H1 (cell line): ENCODE measurements at regions not wholly inside any gene's neighbourhood (a gene's known extent, or its start where the extent isn't known, plus 50 kb on each side); places are given as distances from the start of the nearest gene placed in this dataset.

Experiments
- CTCF ChIA-PET: fragments of 300-600 bp; sonication (Branson Sonifier 250); formaldehyde crosslinking; loops from one replicate; lab custom pipeline; 2021; ENCODE audit not compliant: partially characterized antibody; lab: Charles Lee
- POLR2A ChIA-PET: fragments of 300-600 bp; sonication (Branson Sonifier 250); formaldehyde crosslinking; loops from one replicate; lab custom pipeline; 2021; ENCODE audit warnings: inconsistent platforms; ENCODE audit not compliant: partially characterized antibody; lab: Charles Lee
- DNase-seq, 2 experiments: peaks; one replicate each; pipeline versions ENCODE4 v3.0.0 to v3.0.0-alpha.2; 2010 to 2022; ENCODE audit warnings: low spot score in 2 of 2, low read depth in 1 of 2, mixed read lengths in 1 of 2
- FAIRE-seq: peaks from 2 replicates; lab custom pipeline; 2011; peaks lifted over from hg19 to GRCh38; lab: Jason Lieb, UNC
- H2AFZ ChIP-seq: 2 replicates; pipeline ENCODE4 v1.8.1; 2012; ENCODE audit warnings: low read length, inconsistent platforms
- H2AK5ac ChIP-seq: 2 replicates; pipeline ENCODE4 v1.6.1; 2013; ENCODE audit warnings: low read depth, low read length
- H2BK120ac ChIP-seq: replicated peaks from 2 replicates; pipeline ENCODE3; 2013; ENCODE audit warnings: low read depth, low read length, inconsistent platforms
- H2BK12ac ChIP-seq: 2 replicates; pipeline ENCODE4 v1.6.1; 2013; ENCODE audit warnings: low read depth, low read length
- H2BK15ac ChIP-seq: 2 replicates; pipeline ENCODE4 v1.6.1; 2013; ENCODE audit warnings: low read length
- H2BK20ac ChIP-seq: 2 replicates; pipeline ENCODE4 v1.6.1; 2013; ENCODE audit warnings: low read length
- H2BK5ac ChIP-seq: 2 replicates; pipeline ENCODE4 v1.6.1; 2013; ENCODE audit warnings: low read depth, low read length
- H3K14ac ChIP-seq: 2 replicates; pipeline ENCODE4 v1.6.1; 2013; ENCODE audit warnings: inconsistent platforms; ENCODE audit not compliant: insufficient read length
- H3K18ac ChIP-seq: 2 replicates; pipeline ENCODE4 v1.6.1; 2013; ENCODE audit warnings: low read length; ENCODE audit errors: extremely low read depth
- H3K23ac ChIP-seq: 2 replicates; pipeline ENCODE4 v1.6.1; 2013; ENCODE audit warnings: inconsistent platforms; ENCODE audit not compliant: insufficient read length
- H3K23me2 ChIP-seq: 2 replicates; pipeline ENCODE4 v1.6.1; 2013; ENCODE audit warnings: low read depth, low read length
- H3K27ac ChIP-seq: 2 replicates; pipeline ENCODE4 v1.6.1; 2011; ENCODE audit warnings: low read depth, low read length, inconsistent platforms
- H3K27me3 ChIP-seq, 4 experiments: replicated peaks in 1 of 4; 1 replicate in 1 of 4; 2 replicates in 3 of 4; pipeline versions ENCODE4 v1.6.1 to v1.8.1; 2011 to 2013; ENCODE audit warnings: low read length in 3 of 4, mild to moderate bottlenecking in 3 of 4, inconsistent platforms in 2 of 4, mixed read lengths in 2 of 4, moderate library complexity in 1 of 4; ENCODE audit not compliant: control insufficient read depth in 3 of 4, insufficient read depth in 3 of 4; ENCODE audit errors: extremely low read depth in 1 of 4
- H3K36me3 ChIP-seq, 4 experiments: 2 replicates each; pipeline versions ENCODE4 v1.6.1 to v1.8.1; 2011 to 2013; ENCODE audit warnings: mild to moderate bottlenecking in 4 of 4, low read length in 3 of 4, moderate library complexity in 2 of 4, control low read depth in 1 of 4, inconsistent platforms in 1 of 4; ENCODE audit not compliant: insufficient read depth in 4 of 4, control insufficient read depth in 2 of 4
- H3K4ac ChIP-seq: replicated peaks from 2 replicates; pipeline ENCODE3; 2013; ENCODE audit warnings: low read length, low read depth, mixed read lengths, inconsistent platforms; ENCODE audit not compliant: insufficient read length
- H3K4me1 ChIP-seq, 4 experiments: replicated peaks in 1 of 4; 1 replicate in 1 of 4; 2 replicates in 3 of 4; pipeline versions ENCODE4 v1.6.1 to v1.8.1; 2011 to 2013; ENCODE audit warnings: low read length in 3 of 4, inconsistent platforms in 2 of 4, mixed read lengths in 1 of 4; ENCODE audit not compliant: insufficient read depth in 4 of 4, control insufficient read depth in 3 of 4
- H3K4me2 ChIP-seq, 2 experiments: 2 replicates each; pipeline versions ENCODE4 v1.6.1 to v1.8.1; 2011 to 2013; ENCODE audit warnings: low read depth in 2 of 2, low read length in 2 of 2, control low read depth in 1 of 2, inconsistent platforms in 1 of 2, mild to moderate bottlenecking in 1 of 2; ENCODE audit not compliant: insufficient read depth in 1 of 2
- H3K4me3 ChIP-seq, 4 experiments: fragments of 200-600, 300-600 bp in 1 of 4; sonication (generic), shearing (Covaris generic), sonication (Bioruptor Twin) in 1 of 4; 2 replicates each; pipeline versions ENCODE4 v1.5.1 to v1.8.1; 2011 to 2016; ENCODE audit warnings: low read length in 4 of 4, low read depth in 3 of 4, control low read depth in 2 of 4, inconsistent platforms in 2 of 4, mild to moderate bottlenecking in 2 of 4, mixed read lengths in 1 of 4, moderate library complexity in 1 of 4; ENCODE audit not compliant: insufficient read depth in 2 of 4; ENCODE audit errors: extremely low read depth in 1 of 4
- H3K56ac ChIP-seq: replicated peaks from 2 replicates; pipeline ENCODE3; 2013; ENCODE audit warnings: low read depth, mild to moderate bottlenecking, mixed read lengths, low read length, inconsistent platforms; ENCODE audit not compliant: insufficient read length
- H3K79me1 ChIP-seq: 2 replicates; pipeline ENCODE4 v1.6.1; 2013; ENCODE audit warnings: low read depth, low read length, control low read depth
- H3K79me2 ChIP-seq, 2 experiments: 2 replicates each; pipeline versions ENCODE4 v1.6.1 to v1.8.1; 2012 to 2013; ENCODE audit warnings: low read length in 2 of 2, mild to moderate bottlenecking in 2 of 2, inconsistent platforms in 1 of 2; ENCODE audit not compliant: insufficient read depth in 2 of 2, control insufficient read depth in 1 of 2
- H3K9ac ChIP-seq, 4 experiments: replicated peaks in 1 of 4; 1 replicate in 1 of 4; 2 replicates in 3 of 4; pipeline versions ENCODE4 v1.6.1 to v1.8.1; 2011 to 2013; ENCODE audit warnings: low read depth in 3 of 4, low read length in 3 of 4, control low read depth in 2 of 4, mild to moderate bottlenecking in 2 of 4, moderate library complexity in 2 of 4, inconsistent platforms in 1 of 4; ENCODE audit errors: extremely low read depth in 1 of 4
- H3K9me3 ChIP-seq, 2 experiments: 2 replicates each; pipeline versions ENCODE4 v1.6.1 to v1.8.1; 2012 to 2013; ENCODE audit warnings: mild to moderate bottlenecking in 2 of 2, moderate library complexity in 2 of 2, control low read depth in 1 of 2, inconsistent platforms in 1 of 2, low read depth in 1 of 2, low read length in 1 of 2, mixed read lengths in 1 of 2; ENCODE audit not compliant: insufficient read depth in 2 of 2
- H4K20me1 ChIP-seq, 2 experiments: replicated peaks in 1 of 2; 2 replicates each; pipeline versions ENCODE3 to v1.8.1; 2011 to 2013; ENCODE audit warnings: inconsistent platforms in 2 of 2, low read length in 2 of 2, mild to moderate bottlenecking in 1 of 2; ENCODE audit not compliant: insufficient read depth in 2 of 2, control insufficient read depth in 1 of 2
- H4K5ac ChIP-seq: 2 replicates; pipeline ENCODE4 v1.6.1; 2013; ENCODE audit warnings: low read length, low read depth, mixed read lengths, inconsistent platforms; ENCODE audit not compliant: insufficient read length
- H4K8ac ChIP-seq: 2 replicates; pipeline ENCODE4 v1.8.0; 2013; ENCODE audit warnings: mild to moderate bottlenecking, moderate library complexity, low read length, inconsistent platforms; ENCODE audit not compliant: insufficient read depth; ENCODE audit errors: extremely low read depth
- H4K91ac ChIP-seq: replicated peaks from 2 replicates; pipeline ENCODE3; 2013; ENCODE audit warnings: low read length, mixed read lengths, inconsistent platforms; ENCODE audit not compliant: insufficient read length
- BRCA1 ChIP-seq: IDR thresholded peaks from 2 replicates; pipeline ENCODE4 v1.6.1; 2012; ENCODE audit warnings: low read depth, low read length, improper control_type of control experiment
- CBX8 ChIP-seq: fragments of 300-800, 300-1000 bp; sonication (generic); IDR thresholded peaks from 2 replicates; pipeline ENCODE4 v1.7.1; 2016; ENCODE audit warnings: low read depth, low read length, borderline replicate concordance
- CREB1 ChIP-seq: IDR thresholded peaks from 2 replicates; pipeline ENCODE4 v1.6.1; 2012; ENCODE audit warnings: inconsistent platforms
- FOSL1 ChIP-seq: IDR thresholded peaks from 2 replicates; pipeline ENCODE4 v1.6.1; 2011; ENCODE audit warnings: mild to moderate bottlenecking, low read depth, low read length, moderate library complexity; ENCODE audit not compliant: insufficient read depth
- HDAC2 ChIP-seq, 2 experiments: fragments of 300-600 bp in 1 of 2; sonication (generic) in 1 of 2; IDR thresholded peaks; 2 replicates each; pipeline ENCODE4 v1.6.1; 2011 to 2012; ENCODE audit warnings: low read depth in 2 of 2, low read length in 2 of 2, mild to moderate bottlenecking in 2 of 2, moderate library complexity in 2 of 2, borderline replicate concordance in 1 of 2, inconsistent platforms in 1 of 2
- POLR2A ChIP-seq, 2 experiments: IDR thresholded peaks; 1 replicate in 1 of 2; 2 replicates in 1 of 2; pipeline ENCODE4 v1.6.1; 2011; ENCODE audit warnings: low read depth in 2 of 2, low read length in 2 of 2, mild to moderate bottlenecking in 2 of 2; ENCODE audit errors: control extremely low read depth in 1 of 2
- SRF ChIP-seq: IDR thresholded peaks from 2 replicates; pipeline ENCODE4 v1.6.1; 2011; ENCODE audit warnings: mild to moderate bottlenecking, low read depth, low read length, moderate library complexity
- USF2 ChIP-seq: IDR thresholded peaks from 2 replicates; pipeline ENCODE4 v1.6.1; 2011; ENCODE audit warnings: low read length, improper control_type of control experiment
- ZNF274 ChIP-seq: IDR thresholded peaks from 2 replicates; pipeline ENCODE4 v1.7.0; 2012; ENCODE audit warnings: low read length, borderline replicate concordance; ENCODE audit errors: extremely low read depth
- WGBS, 2 experiments: shearing (Covaris generic) in 1 of 2; methylation state at CpG; one replicate each; pipeline versions ENCODE4 v1.1.6 to v1.1.7; 2013 to 2015; ENCODE audit warnings: low lambda C conversion rate in 2 of 2, mixed read lengths in 2 of 2, inconsistent platforms in 1 of 2, low coverage in 1 of 2, missing lambda C conversion rate in 1 of 2; ENCODE audit not compliant: insufficient replicate concordance in 2 of 2, insufficient coverage in 1 of 2, insufficient read length in 1 of 2; ENCODE audit errors: extremely low coverage in 1 of 2, missing lambda C conversion rate in 1 of 2; 5-methylcytosine and 5-hydroxymethylcytosine counted together

- Histone ChIP-seq H3K4me1 (peaks cover 1 to 10% (median 6%) of the 10 kb centered on the region in 4 experiments), H3K27ac (no peak overlapping the region), H3K56ac (no peak overlapping the region), H3K4me3 (no peak overlapping the region), H3K18ac (no peak overlapping the region), H4K20me1 (no peaks in the 10 kb centered on the region), H3K14ac (no peak overlapping the region), H2BK15ac (no peak overlapping the region), H2AFZ (no peak overlapping the region), H2AK5ac (no peak overlapping the region), H3K79me1 (no peaks in the 10 kb centered on the region), H3K23ac (no peak overlapping the region), H3K4ac (no peak overlapping the region), H2BK5ac (no peak overlapping the region), H2BK12ac (no peak overlapping the region), H3K79me2 (no peaks in the 10 kb centered on the region), H4K91ac (no peak overlapping the region), H2BK20ac (no peak overlapping the region), H3K9me3 (no peaks in the 10 kb centered on the region), H3K4me2 (no peak overlapping the region), H2BK120ac (no peak overlapping the region), H3K9ac (no peak overlapping the region), H3K36me3 (no peaks in the 10 kb centered on the region), H4K8ac (no peak overlapping the region), H3K27me3 (no peaks in the 10 kb centered on the region), H3K23me2 (no peaks in the 10 kb centered on the region), H4K5ac (no peak overlapping the region)
- CTCF ChIA-PET: interaction anchor here (0.9 to 1.2 kb wide), 2 partner anchors 13 to 43 kb away, joined by 3 read pairs; no protein-coding TSS in a partner anchor
- DNase-seq: no peak
- WGBS, 2 experiments: 96% methylated on average over 6 of the region's 6 CpGs; no CpG with 5 or more reads in 1 of the 2 experiments
- no peak for FAIRE-seq
- POLR2A ChIA-PET: interaction anchor here (0.6 kb wide), 1 partner anchor 117 kb away, joined by 6 read pairs; no protein-coding TSS in a partner anchor
- TF ChIP-seq SRF: no peak
- no peak for TF ChIP-seq CBX8
- TF ChIP-seq HDAC2 (IDR thresholded peaks at IDR 0.05; ENCODE audit: borderline replicate concordance in 1 of 2, low read depth in 2 of 2, low read length in 2 of 2): no peak
- no peak for TF ChIP-seq USF2
- TF ChIP-seq FOSL1: no peak
- TF ChIP-seq BRCA1: no peak
- TF ChIP-seq POLR2A (IDR thresholded peaks at IDR 0.05; ENCODE audit: control extremely low read depth in 1 of 2, low read depth in 2 of 2, low read length in 2 of 2): no peak
- no peak for TF ChIP-seq ZNF274
- TF ChIP-seq CREB1: no peak
These were observed 274.4 kb upstream of the RAB6C start for GRCh38 chr2:129705085-129705484.
